Psoas muscle (tissue), 7 donors: ENCODE measurements at regions not wholly inside any gene's neighbourhood (a gene's known extent, or its start where the extent isn't known, plus 50 kb on each side); places are given as distances from the start of the nearest gene placed in this dataset.
A peak's percentile ranks its signal among the peaks of the same experiment; 100 is the strongest.

Source experiments
- ATAC-seq, 4 donors: fragments of 200-7000 bp; cut with Tn5 transposase; one replicate each; pipeline ENCODE4 v1.9.1; 2020; ENCODE audit warnings: moderate library complexity in 3 of 4, mild to moderate bottlenecking in 2 of 4
- DNase-seq, 2 donors: peaks; one replicate each; pipeline ENCODE4 v3.0.0-alpha.2; 2020
- H3K27ac ChIP-seq: fragments of 200-600 bp; one replicate; pipeline ENCODE4 v1.8.0; 2022
- H3K27me3 ChIP-seq, 3 donors: fragments of 200-600 bp in 1 of 3; one replicate each; pipeline versions ENCODE4 v1.6.1 to v1.8.0; 2013 to 2022; ENCODE audit warnings: low read length in 2 of 3, mild to moderate bottlenecking in 2 of 3, moderate library complexity in 1 of 3; ENCODE audit not compliant: insufficient read depth in 3 of 3
- H3K36me3 ChIP-seq, 2 donors: fragments of 200-600 bp in 1 of 2; one replicate each; pipeline versions ENCODE4 v1.6.1 to v1.8.0; 2013 to 2022; ENCODE audit warnings: low read depth in 1 of 2, mild to moderate bottlenecking in 1 of 2, moderate library complexity in 1 of 2; ENCODE audit not compliant: insufficient read depth in 1 of 2
- H3K4me1 ChIP-seq: fragments of 200-600 bp; one replicate; pipeline ENCODE4 v1.8.0; 2022
- H3K4me3 ChIP-seq: fragments of 200-600 bp; one replicate; pipeline ENCODE4 v1.8.0; 2022; ENCODE audit warnings: mild to moderate bottlenecking
- H3K9me3 ChIP-seq: fragments of 200-600 bp; one replicate; pipeline ENCODE4 v1.8.0; 2022
- WGBS, 3 donors: extraction: QIAGEN DNeasy Blood & Tissue Kit; methylation state at CpG; one replicate each; pipeline versions ENCODE4 v1.1.6 to v1.1.7; 2013; 5-methylcytosine and 5-hydroxymethylcytosine counted together
- intact Hi-C, 2 donors: fragments of 100-400 bp; cut with DNase I; formaldehyde crosslinking; loops; one replicate each; pipeline versions ENCODE4 v1.11.0 to v1.14.2; 2022
- TF ChIP-seq, protein P1 (sequence below): fragments of 200-600 bp; IDR thresholded peaks from one replicate; pipeline ENCODE4 v1.8.0; 2022; ENCODE audit warnings: antibody characterized with exemption
- donor health status: healthy with polysubstance abuse.
- donor health status: DM: no; HTN: no; CAD: no; lungs with moderate emphysema.
- donor health status: Bipolar disorder and iron deficiency.
- donor health status: healthy.
- donor health status: DM: yes; HTN: yes; CAD: no.
- donor health status: DM: no; HTN: no; CAD: no.
- donor health status: DM: yes; HTN: yes; CAD: no.

DNA sequence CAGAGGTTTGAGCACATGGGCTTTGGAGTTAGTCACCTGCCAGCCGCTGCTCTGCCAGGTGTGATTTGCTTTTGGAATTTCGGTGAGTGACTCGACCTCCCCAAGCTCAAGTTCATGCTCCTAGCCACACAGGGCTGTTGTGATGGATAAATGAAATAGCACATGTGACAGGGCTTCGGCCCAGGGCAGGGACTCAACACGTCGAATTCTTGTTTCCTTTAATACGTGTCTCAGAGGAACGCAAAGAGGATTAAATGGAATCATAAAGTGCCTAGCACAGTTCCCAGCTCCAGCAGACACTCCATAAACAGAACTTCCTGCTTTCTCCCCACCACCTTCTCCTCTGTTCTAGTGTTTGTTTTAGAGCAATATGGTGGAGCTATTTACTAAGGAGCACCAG lies 88.3 kb upstream of the CHST15 start:
- 47 to 69% (median 62%) methylated on average over 8 of the region's 8 CpGs for WGBS, 3 donors
- no peaks in the 10 kb centered on the region for H3K27me3 ChIP-seq
- no peak overlapping the region for H3K4me3 ChIP-seq
- DNase-seq, result no peak
- no peaks in the 10 kb centered on the region for H3K4me1 ChIP-seq
- H3K9me3 ChIP-seq, result no peaks in the 10 kb centered on the region
- intact Hi-C loops, result no loop called here
- no peaks in the 10 kb centered on the region for H3K36me3 ChIP-seq
- ATAC-seq, result no peak
- peak overlapping the region; percentile 53 for H3K27ac ChIP-seq
- TF ChIP-seq, protein P1, sequence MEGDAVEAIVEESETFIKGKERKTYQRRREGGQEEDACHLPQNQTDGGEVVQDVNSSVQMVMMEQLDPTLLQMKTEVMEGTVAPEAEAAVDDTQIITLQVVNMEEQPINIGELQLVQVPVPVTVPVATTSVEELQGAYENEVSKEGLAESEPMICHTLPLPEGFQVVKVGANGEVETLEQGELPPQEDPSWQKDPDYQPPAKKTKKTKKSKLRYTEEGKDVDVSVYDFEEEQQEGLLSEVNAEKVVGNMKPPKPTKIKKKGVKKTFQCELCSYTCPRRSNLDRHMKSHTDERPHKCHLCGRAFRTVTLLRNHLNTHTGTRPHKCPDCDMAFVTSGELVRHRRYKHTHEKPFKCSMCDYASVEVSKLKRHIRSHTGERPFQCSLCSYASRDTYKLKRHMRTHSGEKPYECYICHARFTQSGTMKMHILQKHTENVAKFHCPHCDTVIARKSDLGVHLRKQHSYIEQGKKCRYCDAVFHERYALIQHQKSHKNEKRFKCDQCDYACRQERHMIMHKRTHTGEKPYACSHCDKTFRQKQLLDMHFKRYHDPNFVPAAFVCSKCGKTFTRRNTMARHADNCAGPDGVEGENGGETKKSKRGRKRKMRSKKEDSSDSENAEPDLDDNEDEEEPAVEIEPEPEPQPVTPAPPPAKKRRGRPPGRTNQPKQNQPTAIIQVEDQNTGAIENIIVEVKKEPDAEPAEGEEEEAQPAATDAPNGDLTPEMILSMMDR, result no peak

DNA sequence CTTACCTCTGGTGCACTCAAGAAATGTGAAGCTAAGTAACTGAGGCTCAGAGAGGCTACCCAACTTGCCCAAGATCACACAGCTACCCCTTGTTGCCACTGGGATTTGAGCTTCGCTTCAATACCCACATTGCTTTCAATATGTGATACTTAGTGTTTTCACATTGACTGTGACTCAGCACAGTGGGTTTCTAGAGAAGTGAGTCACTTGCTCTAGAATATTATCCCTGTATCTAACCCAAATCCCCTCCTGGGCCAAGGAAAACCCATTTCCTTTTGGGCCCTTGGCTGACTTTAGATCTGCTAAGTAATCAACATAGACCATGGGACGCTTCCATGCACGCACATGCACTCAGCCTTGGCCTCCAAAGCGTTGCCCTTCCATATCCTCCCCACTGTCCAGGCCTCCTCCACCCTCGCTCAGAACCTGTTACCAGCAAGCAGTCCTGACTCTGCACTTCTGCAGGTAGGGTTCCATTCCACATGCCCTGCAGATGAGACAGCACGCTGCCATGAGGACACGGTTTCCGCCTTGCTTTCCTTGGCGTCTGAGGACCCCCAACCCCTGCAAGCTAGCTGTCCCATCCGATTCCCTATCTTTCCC lies 87.7 kb upstream of the CHST15 start:
- Histone ChIP-seq H3K4me3 (no peak overlapping the region), H3K27me3 (no peaks in the 10 kb centered on the region), H3K36me3 (no peaks in the 10 kb centered on the region), H3K9me3 (no peaks in the 10 kb centered on the region), H3K27ac (no peak overlapping the region), H3K4me1 (no peaks in the 10 kb centered on the region)
- TF ChIP-seq, protein P1, result no peak
- DNase-seq, result no peak
- 97 to 99% (median 98%) methylated on average over 10 of the region's 10 CpGs for whole genome bisulfite sequencing, 3 donors
- ATAC-seq, result no peak
- intact Hi-C loops, result no loop called here

DNA sequence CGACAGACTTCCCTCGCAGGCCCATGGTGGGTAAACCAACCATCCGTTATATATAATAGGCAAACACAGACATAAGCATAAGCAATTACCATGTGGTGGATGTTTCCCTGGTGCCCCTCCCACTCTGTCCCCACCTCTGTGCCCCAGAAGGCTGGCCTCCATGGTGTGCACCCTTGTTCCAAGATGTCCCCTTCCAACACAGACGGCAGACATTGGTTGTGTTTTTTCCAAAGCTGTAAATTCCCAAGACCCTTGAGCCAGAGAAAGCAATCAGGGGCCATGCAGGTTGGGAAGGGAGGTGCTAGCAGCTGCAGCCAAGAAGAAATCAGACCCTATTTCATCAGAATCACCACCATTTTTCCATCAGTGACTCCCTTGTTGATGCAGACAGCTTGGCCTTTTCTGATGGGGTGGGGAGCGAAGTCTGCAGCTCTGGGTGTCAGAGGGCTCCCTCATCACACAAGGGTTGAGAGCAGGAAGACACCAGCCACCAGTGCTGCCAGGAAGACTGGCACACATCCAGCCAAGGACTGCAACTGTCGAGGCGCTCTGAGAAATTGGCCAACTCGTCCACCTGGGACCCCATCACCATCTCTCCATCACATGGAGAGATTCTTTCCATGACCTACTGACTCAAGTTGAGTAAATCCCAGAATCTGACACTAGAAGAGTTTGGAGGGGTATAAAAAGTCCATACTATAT lies 86.8 kb upstream of the CHST15 start:
- 68 to 74% (median 69%) methylated on average over 8 of the region's 8 CpGs for WGBS, 3 donors
- Histone ChIP-seq H3K9me3 (no peaks in the 10 kb centered on the region), H3K4me1 (no peaks in the 10 kb centered on the region), H3K4me3 (no peak overlapping the region), H3K27ac (no peak overlapping the region), H3K36me3 (no peaks in the 10 kb centered on the region), H3K27me3 (no peaks in the 10 kb centered on the region)
- TF ChIP-seq, protein P1, result no peak
- no peak for ATAC-seq
- intact Hi-C loops, result no loop called here
- DNase-seq, result no peak

DNA sequence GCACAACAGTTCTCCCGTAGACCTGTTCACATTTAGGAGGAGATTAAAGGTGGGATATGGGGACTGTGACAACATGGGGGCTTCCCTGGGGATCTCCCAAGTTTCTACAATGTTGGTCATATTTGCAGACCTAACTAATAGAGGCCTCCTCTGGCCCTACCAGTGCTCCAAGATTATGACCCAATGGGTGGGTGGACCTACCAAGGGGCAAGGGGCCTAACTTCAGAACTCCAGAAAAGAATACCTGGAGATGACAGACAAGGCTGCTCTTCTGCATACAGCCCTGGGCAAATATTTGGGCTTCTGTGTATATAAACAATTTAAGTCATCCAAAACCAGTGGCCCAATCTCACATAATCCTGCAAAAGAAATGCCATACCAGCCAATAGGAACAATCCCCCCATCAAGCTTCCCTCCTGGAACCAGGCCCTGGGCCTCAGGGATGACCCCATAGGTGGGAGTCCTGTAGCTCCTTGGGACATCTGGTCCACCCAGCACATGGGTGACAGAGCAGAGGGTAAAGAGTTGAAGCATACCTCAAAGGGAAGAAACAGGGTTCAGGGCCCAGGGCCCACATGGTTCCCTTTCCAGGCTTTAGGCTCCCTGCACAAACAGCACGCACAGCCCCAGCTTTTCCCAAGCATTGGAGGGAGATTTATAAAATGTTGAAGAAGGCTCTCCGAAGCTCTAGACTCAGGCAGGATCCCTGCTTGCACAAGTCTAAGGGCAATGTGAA lies 86.1 kb upstream of the CHST15 start:
- DNase-seq (no peak), ATAC-seq (no peak)
- no peaks in the 10 kb centered on the region for H3K9me3 ChIP-seq
- H3K27me3 ChIP-seq, result no peaks in the 10 kb centered on the region
- TF ChIP-seq, protein P1, result no peak
- H3K27ac ChIP-seq, result no peak overlapping the region
- H3K4me1 ChIP-seq, result no peaks in the 10 kb centered on the region
- intact Hi-C loops, result no loop called here
- no peaks in the 10 kb centered on the region for H3K36me3 ChIP-seq
- WGBS, 3 donors, result 96 to 100% (median 96%) methylated on average over 3 of the region's 3 CpGs
- no peak overlapping the region for H3K4me3 ChIP-seq
